HG02981 (cell line): ENCODE measurements at regions not wholly inside any gene's neighbourhood (a gene's known extent, or its start where the extent isn't known, plus 50 kb on each side); places are given as distances from the start of the nearest gene placed in this dataset.

ENCODE experiments used
- ATAC-seq: cut with Tn5 transposase; IDR thresholded peaks from one replicate; pipeline ENCODE4 v1.9.1; 2021; ENCODE audit warnings: mild to moderate bottlenecking, moderate library complexity; ENCODE audit not compliant: unreplicated experiment

DNA sequence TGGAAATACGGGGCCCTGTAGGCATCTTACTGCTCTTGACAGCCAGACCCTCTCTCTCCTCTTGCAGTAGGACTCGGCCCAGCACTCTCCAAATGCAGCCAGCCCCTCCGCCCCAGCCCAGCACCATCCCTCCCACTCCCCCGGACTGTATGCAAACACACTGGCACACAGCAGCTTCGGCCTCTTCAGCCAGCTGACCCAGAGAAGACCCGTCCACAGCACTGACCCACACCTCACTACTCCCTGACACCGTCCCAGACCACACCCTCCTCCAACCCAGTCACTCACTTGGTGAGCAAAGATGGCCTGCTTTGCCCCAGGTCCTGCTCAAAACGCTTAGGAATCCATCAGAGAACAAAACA is 164.6 kb downstream of the IGLL1 start:
- ATAC-seq: no peak

DNA sequence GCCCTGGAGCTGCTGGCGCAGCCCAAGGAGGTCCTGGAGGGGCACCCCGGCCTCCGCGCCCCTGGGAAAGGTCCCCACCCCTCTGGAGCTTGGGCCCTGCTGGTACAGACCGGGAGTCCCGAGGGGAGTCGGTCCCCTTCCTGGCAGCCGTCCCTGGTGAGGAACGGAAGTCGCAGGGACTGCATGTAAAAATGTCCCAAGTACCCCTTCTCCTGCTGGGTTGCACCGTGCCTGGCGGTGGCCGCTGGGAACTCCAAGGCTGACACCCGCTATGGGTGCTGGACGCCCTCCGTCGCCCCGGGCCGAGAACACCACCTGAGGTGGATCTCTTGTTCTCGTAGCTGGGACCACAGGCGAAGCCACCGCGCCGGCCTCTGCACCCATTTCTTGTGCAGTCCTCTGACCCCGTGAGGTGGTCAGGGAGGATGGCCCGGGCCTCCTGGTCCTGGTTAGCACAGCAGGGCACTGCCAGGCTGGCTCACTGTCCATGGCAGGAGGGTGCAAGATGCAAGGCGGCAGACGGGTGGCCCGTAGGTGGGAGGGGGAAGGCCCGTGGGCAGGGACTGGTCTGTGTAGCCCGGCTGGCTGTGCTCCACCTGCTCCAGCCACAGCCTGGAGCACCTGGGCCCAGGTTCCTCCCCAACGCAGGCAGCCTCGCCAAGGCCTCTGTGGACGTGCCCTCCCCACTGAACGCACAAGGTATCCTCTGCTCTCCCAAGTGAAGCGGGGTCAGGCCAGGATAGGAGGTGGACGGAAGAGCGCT is 165.2 kb downstream of the IGLL1 start:
- no peak for ATAC-seq

DNA sequence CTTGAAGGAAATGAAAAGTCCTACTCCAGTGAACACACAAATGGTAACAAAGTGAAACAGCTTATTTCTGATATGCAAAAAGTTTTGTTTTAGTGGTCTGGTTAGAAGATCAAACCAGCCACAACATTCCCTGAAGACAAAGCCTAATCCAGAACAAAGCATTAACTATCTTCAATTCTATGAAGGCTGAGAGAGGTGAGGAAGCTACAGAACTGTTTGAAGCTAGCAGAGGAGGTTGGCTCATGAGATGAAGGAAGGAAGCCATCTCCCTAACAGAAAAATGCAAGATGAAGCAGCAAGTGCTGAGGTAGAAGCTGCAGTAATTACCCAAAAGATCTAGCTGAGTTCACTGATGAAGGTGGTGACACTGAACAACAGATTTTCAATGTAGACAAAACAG is 168.4 kb downstream of the IGLL1 start:
- no peak for ATAC-seq

DNA sequence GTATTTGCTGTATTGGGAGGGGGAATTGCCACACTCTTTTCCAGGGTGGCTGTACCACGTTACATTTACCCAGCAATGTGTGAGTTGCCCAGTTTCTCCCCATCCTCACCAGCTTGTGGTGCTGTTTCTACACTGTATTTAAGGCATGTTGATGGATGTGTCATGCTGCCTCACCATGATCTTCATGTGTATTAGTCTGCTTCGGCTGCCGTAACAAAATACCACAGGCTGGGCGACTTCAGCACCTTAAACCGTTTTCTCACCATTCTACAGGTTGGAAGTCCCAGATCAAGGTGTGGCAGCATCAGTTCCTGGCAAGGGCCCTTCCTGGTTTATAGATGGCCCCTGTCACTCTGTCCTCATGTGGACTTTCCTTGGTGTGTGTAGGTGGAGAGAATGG is 169.7 kb downstream of the IGLL1 start:
- ATAC-seq: no peak

DNA sequence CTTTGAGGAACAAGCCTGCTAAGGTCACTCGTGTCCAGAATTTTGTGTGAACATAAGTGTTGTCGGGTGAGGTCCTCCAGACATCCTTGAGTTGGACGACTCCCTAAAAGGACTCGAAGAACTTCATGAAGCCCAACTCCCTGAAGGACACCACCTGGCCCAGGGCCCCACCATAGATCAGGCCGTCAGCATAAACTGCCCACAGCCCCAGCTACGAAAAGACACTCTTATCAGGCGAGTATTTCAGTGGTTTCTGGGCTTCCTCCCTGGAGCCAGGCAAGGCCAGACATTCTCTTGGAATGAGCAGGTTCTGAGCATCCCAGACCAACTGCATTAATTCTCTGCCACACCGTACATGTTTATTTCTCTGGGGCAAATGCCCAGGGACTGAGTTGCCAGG is 170.1 kb downstream of the IGLL1 start:
- no peak for ATAC-seq

DNA sequence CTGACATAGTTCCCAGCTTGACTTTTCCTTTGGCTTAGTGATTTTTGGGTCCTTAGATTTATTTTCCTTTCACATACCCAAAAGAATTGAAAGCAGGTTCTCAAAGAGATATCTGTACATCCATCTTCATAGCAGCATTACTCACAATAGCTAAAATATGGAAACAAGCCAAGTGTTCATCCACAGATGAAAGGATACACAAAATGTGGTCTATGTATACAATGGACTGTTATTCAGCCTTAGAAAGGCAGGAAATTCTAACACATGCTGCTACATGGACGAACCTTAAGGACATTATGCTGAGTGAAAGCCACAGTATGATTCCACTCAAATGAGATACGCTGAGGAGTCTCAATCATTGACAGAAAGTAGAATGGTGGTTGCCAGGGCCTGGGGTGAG is 171.8 kb downstream of the IGLL1 start:
- no peak for ATAC-seq

DNA sequence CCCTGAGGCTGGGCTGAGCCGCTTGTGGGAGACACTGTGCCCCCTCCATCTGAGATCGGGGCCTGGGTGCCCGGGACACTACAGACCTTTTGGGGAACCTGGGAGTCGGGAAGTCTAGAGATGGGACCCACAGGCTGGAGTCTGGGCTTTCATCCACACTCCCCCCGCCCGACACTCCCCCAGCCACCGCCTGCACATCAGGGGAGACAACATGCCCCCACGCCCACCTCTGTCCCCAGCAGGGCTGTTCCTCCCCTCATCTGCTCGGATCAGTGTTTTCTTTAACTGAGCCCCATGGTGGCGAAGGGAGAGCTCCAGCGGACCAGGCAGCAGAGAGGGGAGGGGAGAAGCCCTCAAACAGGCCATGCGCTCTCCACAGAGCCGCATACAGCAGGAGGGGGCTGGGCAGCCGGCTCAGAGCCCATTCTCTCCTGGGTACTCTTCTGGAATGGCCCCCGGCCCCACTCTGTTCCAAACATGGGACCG is 174.7 kb downstream of the IGLL1 start:
- ATAC-seq: no peak

DNA sequence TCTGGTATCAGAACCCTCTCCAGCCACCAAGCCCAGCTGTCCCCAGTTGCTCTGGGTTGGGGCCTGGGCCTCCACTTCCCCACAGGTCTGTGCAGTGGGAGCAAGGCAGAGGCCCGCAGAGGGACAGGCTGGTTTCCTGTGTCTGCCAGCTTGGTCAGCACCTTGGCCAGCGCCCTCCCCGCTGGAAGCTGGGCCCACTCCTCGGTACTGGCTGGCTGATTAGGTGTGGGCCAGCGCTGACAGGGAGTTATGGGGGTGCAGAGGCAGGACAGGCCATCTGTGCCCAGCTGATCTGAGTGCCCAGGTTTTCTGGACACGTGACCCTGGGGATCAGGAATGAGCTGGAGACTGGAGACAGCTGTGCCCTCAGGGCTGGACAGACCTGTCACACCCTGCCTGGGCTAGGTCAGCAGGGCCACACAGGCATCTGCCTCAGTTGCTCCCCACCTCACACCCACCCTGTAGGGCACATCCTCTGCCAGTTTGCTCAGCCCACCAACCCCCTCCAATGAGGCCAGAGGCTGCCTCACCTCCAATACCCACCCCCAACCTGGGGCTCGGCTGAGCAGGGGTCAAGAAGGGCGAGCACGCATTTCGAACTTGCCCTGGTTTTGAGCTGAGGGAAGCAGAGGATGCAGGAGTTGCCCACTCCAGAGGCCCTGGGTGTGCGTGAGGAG is 175.3 kb downstream of the IGLL1 start:
- ATAC-seq: no peak

DNA sequence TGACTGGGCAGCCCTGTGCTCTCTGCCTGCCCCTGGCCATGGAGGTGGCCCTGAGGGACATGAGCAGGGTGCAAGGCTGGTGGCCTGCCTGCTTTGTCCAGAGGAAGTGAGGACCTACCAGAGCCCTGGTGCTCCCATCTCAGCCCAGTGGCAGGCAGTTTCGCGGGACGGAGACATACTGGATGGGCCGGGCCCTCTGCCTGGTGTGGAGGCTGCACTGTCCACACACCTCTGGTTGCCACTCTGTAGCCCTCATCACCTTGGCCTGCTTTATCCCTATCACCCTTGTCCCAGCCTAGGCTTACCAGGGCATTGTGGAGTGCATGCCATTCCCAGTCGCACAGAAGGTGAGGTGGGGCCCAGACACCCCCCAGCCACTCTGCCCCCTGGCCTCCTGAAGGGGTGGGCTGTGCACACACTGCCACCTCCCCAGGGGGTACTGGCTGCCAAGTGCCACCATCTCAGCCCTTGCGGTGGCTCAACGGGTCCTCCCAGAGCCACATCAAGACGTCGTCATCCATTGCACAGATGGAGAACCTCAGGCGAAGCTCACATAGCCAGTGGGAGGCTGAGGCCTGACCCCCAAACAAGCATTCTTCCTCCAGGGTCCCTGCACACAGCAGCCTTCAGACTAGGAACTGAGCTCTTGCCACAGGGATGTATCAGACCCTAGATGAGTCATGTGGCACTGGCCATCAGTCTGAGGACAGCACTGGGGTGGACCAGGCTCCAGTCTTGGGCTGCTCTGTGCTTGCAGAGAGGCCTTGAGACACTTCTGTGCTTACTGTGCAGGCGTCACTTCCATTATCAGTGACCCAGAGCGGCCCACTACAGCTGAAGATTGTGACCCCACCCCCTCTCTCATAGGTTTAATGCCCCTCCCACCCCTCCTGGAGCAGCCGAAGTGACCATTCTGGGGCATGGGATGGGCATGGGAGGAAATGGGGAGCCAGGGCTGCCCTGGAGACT is 176.1 kb downstream of the IGLL1 start:
- no peak for ATAC-seq

DNA sequence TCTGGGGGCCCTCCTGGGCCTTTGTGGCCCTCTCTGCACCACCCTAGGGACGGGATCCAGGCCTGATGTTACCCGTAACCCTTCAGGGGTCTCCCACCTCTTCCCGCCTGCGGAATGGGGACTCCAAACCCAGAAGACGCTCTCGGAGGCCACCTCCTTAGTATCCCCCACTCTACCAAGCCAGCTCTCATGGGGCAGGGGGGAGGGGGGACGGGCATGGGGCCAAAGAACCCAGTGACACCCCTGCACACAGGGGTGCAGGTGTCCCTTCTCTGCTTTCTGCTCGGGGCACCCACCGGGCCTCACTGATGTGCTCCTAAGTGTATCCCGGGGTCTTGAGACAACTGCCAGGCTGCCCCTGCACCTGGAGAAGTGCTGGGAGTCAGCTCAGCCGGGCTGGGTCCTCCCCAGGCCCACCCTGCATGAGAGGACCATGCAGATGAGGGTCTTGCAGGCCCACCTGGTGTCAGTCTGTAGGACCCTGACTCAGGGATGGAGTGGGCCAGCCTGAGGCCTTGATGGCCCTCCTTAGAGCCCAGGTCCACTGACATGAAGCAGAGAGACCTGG is 176.9 kb downstream of the IGLL1 start:
- no peak for ATAC-seq

DNA sequence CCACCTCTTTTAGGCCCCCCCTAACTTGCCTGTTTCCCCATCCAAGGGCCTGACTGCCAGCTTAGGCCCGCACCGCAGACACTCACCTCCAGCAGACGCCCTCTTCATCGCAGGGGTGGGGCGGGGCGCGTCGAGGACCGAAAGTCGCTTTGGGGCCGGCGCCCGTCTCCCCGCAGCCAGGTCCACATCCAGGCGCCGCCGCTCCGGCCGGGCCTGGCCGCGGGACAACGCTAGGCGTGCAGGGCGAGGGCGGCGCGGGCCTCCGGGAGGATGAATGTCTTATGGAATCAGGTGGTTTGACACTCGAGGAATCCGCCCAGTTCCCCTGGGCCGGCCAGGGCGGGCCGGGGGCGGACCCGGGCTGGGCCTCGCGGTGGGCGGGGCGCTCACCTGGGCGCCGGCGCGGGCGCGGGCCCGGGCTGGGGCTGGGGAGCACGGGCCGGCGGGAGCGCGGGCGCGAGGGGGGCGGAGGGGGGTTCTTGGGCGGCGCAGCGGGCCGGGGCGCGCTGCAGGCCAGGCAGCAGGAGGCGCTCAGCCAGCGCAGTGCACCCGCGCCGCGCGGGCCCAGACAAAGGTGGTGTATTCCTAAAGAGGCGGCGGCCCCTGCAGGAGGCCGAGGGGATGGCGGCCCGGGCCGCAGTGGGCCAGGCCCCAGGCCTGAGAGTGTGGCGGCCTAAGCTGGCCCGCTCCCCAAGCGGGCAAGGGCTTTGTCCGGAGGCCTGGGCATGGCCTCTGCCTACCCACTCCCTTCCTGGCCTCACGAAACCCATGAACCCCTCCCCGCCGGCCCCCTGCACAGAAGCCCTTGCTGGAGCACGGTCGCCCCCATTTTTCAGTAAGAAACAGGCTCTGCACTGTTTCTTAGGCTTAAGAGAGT is 177.6 kb downstream of the IGLL1 start:
- no peak for ATAC-seq

DNA sequence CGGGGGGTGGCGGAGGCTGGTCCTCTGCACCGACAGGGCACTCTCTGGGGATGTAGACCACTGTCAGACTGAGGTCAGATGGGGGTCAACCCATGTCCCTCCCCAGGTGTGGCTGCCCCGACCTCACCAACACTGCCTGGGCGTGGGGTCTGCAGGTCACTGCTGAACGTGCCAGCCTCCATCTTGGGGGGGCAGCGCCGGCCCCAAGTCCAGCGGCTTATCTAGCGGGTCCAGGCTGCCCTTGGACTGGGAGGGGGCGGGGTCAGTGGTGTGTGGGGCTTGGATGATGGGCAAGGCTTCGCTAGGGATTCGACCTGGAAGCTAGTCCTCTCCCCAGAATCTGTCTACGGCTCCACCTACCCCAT is 178.2 kb downstream of the IGLL1 start:
- ATAC-seq: no peak

DNA sequence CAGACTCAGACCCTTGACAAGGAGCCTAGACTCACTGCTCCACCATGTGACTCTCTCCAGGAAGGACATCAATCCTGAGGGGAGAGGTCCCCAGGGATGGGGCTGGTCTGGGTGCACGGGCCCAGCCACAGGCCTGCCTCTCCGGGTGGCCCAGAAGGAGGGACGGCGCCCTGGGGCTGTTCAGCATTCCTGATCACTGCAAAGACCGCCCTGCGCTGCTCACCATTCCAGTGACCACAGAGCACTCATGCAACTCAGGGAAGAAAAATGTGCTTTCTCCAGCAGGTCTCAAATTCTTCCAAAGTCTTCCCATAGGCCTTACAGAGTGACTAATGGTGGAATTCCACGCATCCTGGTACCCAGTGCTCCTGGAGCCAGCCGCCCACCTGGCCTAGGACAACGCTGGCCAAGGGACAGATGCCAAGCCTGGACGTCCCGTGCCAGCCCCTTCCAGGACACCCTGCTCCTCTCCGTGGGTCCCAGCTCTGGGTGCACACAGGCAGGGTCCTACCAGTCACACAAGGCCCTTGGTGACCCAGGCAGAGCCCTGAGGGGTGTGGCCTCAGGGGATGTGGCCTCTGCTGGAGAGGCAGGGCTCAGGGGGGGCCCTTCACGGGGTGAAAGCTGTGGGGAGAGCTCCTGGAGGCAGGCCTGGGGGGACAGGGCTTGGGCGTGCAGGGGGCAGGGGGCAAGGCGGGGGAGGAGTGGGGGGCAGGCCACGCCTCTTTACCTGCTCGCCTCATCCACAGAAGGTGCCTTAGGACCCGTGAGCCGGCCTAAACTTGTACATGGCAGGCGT is 178.8 kb downstream of the IGLL1 start:
- ATAC-seq: no peak

DNA sequence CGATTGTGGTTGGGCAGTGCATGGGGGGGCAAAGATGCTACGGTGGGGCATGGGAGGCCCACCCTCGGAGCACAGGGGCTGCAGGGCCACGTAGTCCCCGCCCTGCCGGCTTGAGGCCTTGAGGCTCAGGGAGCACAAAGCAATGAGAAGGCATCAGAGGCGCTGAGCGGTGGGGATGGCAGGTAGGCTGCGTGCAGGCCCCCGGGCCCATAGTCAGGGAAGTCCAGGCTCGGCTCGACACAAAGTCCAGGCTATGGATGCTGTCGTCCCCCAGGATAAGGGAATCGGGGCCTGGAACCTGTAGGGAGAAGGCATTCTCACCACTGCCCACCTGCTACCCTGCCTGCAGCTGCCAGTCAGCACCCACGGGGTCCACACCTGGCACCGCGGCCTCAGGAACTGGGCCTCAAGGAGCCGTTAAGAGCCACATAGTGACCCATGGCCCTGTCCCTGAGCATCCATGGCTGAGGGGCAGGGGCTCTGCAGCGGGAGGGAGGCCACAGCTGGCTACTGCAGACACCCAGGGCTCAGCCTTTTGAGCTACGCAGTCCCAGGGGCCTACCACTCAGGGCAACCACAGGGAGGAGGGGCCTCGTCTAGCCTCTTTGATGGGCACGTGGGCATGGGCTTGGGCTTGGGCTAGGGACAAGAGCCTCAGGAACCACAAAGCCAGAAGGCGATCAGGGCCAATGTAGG is 179.7 kb downstream of the IGLL1 start:
- ATAC-seq: no peak

DNA sequence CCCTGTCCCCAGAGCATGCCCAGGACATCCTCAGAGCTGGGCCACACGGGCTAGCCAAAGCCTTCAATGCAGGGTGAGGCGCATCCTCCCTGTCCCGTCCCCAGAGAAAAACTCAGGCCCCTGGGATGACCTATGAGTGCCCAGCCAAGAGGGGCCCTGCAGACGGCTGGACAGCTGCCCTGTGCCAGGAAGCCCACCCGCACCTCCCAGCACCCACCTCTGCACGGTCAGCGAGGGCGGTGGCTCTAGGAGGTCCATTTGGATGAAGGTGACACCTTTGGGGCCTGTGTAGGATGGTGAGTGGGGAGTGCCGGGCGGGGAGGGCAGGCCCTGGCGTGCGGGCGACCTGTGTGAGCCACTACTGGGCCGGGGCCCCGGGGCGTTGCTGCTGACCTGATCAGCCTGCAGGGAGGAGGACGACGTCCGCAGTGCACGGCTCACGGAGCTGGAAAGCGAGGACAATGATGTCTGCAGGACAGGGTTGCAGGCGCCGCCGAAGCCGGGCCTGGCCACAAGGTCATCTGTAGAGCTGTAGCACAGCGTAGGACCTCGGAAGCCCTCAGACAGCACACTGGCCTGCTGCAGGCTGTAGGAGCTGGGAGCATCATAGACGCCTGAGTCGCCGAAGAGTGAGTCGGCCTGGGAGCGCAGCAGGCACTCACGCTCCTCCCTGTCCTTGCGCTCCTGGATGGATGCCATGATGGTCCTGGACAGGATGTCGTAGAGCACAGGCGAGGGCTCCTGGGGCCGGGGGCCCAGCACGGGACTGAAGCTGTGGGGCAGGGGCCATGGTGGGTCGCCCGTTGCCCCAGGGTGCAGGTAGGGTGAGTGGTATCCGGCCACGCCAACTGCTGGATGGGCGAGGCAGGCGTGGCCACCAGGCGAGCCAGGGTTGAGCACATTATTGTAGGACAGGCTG is 180.5 kb downstream of the IGLL1 start:
- no peak for ATAC-seq

DNA sequence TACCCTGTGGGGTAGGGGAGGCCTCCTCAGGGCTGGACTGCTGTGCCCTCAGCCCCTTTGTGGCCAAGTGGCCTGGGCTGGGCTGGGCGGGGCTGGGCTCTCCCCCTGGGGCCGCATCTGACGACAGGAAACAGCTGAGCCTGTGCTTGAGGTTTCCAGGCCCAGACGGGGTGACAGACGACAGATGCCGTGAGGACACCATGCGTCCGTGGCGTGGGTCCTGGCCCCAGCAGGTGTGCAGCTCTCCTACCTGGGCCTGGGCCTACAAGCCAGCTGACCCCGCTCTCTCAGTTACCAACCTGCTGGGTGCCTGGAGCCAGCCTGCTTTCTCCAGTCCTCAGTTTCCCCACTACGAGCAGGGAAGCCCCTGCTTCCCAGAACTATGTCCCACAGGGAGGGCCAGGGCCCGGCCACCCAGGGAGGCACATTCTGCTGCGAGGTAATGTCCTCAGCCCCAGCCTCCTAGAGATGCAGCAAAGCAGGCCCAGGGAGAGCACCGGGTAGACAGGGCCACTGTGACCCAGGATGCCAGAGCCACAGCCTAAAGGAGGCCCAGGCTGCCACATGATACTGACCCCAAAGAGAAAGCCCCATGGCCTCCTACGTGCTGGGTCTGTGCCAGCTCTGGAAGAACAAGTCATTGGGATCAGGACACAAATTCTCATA is 181.3 kb downstream of the IGLL1 start:
- ATAC-seq: no peak
